Neural cell (in vitro differentiated cells): ENCODE measurements at regions not wholly inside any gene's neighbourhood (a gene's known extent, or its start where the extent isn't known, plus 50 kb on each side); places are given as distances from the start of the nearest gene placed in this dataset.

Source experiments
- EP300 ChIP-seq: fragments of 450-650 bp; conservative IDR thresholded peaks from 2 replicates; pipeline ENCODE4 v1.6.1; 2014; ENCODE audit warnings: antibody characterized with exemption, mild to moderate bottlenecking, moderate library complexity; ENCODE audit not compliant: poor library complexity, severe bottlenecking
- EZH2 ChIP-seq: fragments of 200-600, 300-800 bp; shearing (Covaris generic), sonication (generic); IDR thresholded peaks from 2 replicates; pipeline ENCODE4 v1.6.1; 2014; ENCODE audit warnings: antibody characterized with exemption, low read length, borderline replicate concordance, mild to moderate bottlenecking; ENCODE audit not compliant: insufficient read depth, poor library complexity, severe bottlenecking
- POLR2AphosphoS5 ChIP-seq: IDR thresholded peaks from 2 replicates; pipeline ENCODE4 v1.6.1; 2012
- RAD21 ChIP-seq: fragments of 450-650 bp; conservative IDR thresholded peaks from 2 replicates; pipeline ENCODE4 v1.6.1; 2014; ENCODE audit warnings: antibody characterized with exemption, mild to moderate bottlenecking, moderate library complexity
- SMC3 ChIP-seq: fragments of 450-650 bp; conservative IDR thresholded peaks from 2 replicates; pipeline ENCODE4 v1.6.1; 2014; ENCODE audit warnings: antibody characterized with exemption, mild to moderate bottlenecking, moderate library complexity; ENCODE audit not compliant: poor library complexity
- TF ChIP-seq, protein P1 (sequence below): fragments of 450-650 bp; IDR thresholded peaks from 2 replicates; pipeline ENCODE4 v1.5.1; 2014; ENCODE audit warnings: antibody characterized with exemption, mild to moderate bottlenecking, moderate library complexity; ENCODE audit not compliant: poor library complexity, severe bottlenecking

DNA sequence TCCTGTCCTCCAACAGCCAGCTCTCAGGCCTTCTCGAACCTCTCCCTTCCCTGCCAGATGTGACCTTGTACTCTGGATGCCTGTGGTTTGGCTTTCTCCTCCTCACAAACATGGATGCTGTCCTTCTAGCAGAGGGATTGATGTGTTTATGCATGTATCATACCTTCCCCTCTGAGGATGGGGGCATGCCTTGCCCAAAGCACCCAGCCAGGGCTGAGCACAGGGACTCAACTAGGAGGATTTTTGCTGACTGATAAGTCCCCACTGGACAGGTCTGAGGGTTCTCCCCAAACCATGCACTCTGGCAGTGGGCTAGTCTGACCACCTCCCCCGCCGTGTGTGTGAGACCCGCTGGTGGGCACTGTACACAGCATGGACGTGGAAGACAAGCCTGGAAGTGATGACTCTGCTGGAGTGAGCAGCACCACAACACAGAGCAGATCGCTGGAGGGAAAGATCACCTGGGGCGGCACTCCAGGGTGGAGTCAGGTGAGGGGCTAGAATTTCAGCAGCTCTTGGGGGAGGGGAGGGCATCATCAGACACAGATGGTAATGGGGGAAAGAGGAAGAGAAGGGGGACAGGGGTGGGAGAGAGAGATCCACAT, 360.3 kb upstream of the ZNF507 start:
- TF ChIP-seq POLR2AphosphoS5 (no peak), RAD21 (no peak), EP300 (no peak), EZH2 (no peak), SMC3 (no peak)
- TF ChIP-seq, protein P1, sequence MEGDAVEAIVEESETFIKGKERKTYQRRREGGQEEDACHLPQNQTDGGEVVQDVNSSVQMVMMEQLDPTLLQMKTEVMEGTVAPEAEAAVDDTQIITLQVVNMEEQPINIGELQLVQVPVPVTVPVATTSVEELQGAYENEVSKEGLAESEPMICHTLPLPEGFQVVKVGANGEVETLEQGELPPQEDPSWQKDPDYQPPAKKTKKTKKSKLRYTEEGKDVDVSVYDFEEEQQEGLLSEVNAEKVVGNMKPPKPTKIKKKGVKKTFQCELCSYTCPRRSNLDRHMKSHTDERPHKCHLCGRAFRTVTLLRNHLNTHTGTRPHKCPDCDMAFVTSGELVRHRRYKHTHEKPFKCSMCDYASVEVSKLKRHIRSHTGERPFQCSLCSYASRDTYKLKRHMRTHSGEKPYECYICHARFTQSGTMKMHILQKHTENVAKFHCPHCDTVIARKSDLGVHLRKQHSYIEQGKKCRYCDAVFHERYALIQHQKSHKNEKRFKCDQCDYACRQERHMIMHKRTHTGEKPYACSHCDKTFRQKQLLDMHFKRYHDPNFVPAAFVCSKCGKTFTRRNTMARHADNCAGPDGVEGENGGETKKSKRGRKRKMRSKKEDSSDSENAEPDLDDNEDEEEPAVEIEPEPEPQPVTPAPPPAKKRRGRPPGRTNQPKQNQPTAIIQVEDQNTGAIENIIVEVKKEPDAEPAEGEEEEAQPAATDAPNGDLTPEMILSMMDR, result no peak
